ENCODE measurements at regions not wholly inside any gene's neighbourhood (a gene's known extent, or its start where the extent isn't known, plus 50 kb on each side); places are given as distances from the start of the nearest gene placed in this dataset.

GRCh38 chr14:96931751-96932150 lies 134.6 kb downstream of the VRK1 start:
- no peak for DNase-seq

GRCh38 chr14:96934638-96935330 lies 137.6 kb downstream of the VRK1 start:
- no peak for DNase-seq

GRCh38 chr14:96938946-96939345 lies 141.8 kb downstream of the VRK1 start:
- no peak for DNase-seq

DNA sequence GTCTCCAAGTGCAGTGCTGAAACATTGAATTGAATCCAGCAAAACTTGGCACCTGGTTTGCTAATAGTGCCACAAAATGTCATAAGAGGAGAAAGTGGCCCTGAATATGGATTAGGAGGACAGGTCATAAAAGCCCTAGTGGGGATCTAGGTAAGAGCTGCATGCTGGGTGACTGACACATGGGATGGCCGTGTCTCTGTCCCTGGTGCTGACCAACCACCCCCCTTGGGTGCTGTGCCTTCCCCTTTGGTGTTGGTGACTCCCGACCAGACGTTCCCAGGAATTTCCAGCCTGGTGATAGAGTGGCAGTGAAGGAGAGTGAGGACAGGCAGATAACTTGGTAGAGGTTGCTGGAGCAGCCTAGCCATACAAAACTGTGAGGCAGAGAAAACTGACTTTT lies 142.8 kb downstream of the VRK1 start:
- DNase-seq, result no peak

DNA sequence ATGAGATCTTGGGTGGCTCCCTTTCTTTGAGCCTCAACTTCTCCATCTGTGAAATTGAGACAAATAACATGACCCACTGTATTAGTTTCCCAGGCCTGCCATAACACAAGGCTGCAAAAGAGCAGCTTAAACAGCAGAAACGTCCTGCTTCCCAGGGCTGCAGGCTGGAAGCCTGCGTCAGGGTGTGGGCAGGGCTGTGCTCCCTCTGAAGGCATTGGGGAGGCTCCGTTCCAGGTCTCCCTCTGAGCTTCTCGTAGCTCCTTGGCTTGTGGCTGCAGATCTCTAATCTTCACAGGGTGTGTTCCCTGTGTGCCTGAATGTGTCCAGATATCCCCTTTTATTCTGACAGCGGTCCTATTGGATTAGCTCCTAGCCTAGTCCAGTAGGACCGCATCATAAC lies 147.1 kb downstream of the VRK1 start:
- DNase-seq, result no peak

- no peak for DNase-seq
Observed at GRCh38 chr14:96945721-96946120, 148.5 kb downstream of the VRK1 start.

DNA sequence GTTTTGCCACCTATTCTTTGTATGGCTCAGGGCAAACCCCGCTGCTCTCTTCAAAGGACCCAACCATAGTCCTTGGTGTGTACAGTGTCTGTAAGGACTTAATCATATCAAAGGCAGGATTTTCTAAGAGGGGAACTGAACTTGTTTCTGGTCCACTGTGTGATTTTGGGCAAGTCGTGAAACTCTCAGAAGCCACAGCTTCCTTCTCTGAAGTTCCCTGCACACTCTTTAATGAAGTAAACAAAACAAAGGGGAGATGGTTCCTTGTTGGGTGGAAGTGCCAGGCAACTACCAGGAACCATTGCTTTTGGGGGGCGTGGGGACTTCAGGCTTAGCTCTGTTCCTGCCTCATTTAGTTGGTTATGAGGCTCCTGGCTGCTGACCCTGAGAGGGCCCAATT lies 152.4 kb downstream of the VRK1 start:
- no peak for DNase-seq

GRCh38 chr14:96951511-96951910 lies 154.3 kb downstream of the VRK1 start:
- DNase-seq, result no peak

DNA sequence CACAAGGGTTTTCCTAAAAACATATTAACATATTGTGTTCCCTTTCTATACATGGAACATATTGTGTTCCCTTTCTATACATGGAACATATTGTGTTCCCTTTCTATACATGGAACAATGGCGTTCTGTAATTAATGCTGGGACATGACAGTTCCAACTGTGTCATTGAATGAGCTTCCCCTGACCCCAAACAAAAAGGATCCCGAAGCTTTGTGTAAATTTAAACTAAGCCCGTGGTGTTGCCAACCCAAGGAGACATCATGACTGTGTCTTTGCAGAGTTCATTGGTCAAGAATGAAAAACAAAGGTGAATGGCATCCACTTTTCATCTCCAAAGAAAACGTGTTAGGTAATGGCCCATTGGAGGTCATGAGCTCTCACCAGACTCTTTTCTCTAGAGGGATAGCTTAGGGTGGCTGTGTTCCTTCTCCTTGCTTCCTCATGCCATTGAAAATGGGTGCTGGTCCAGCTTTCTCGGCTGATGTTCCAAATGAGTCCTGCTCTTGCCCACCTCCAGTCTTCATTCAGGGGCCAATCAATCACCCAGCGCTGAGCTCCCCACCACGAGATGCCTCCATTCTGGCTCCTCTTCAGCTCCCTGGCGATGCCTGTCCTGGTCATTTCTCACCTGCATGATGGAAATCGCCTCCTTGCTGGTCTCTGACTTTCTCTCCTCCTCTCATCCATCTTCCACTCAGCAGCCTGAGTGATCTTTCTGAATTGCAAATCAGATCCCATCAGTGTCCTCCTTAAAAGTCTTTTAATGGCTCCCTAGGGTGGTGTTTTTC lies 156.1 kb downstream of the VRK1 start:
- DNase-seq, result no peak

DNA sequence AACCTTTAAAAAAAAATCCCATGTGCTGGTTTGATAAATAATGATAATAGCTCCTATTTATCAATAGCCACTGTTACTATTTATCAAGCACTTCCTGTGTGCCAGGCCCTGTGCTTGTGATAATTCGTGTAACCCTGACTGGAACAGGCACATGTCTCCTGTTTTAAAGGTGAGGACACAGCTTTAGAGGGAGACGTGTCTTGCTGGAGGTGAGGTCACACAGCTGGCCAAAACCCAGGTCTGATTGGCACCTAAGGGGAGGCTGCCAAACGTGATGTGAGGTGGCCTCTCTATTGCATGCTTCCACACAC lies 156.6 kb downstream of the VRK1 start:
- DNase-seq, result no peak

DNA sequence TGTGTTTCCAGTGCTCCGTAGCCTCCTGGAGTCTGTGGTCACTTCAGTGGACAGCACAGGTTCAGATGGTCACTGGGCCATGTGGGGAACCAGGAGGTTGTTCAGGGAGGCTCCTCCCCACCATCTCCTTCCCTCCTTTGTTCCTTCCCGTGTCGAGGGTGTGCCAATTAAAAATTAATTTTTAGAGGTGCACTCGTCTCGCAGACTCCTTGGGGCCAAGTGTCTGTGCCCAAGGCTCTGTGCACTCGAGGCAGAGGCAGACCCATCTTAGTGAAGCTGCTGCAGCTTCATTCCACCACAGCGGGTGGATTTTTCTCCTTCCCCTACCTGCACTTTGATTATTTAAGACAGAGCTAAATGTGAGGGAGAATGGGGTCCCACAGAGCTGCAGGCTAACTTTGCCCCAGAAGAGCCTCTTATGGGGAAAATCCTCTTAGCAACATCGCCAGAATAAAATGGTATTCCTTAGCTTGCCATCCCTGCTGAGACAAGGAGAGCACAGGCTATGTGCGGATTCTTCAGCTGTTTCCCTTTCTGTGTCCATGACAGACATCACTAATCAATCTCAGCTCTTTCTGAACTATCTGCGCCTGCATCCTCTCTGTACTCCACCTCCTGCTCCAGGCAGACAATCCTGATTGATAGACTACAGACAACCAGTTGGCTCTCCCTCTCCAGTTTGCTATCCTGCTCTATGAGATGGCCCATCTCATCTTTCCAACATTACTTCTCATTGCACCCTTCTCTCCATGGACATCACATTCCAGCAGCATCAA lies 159.5 kb downstream of the VRK1 start:
- no peak for DNase-seq

GRCh38 chr14:96958057-96958456 lies 160.9 kb downstream of the VRK1 start:
- no peak for DNase-seq

DNA sequence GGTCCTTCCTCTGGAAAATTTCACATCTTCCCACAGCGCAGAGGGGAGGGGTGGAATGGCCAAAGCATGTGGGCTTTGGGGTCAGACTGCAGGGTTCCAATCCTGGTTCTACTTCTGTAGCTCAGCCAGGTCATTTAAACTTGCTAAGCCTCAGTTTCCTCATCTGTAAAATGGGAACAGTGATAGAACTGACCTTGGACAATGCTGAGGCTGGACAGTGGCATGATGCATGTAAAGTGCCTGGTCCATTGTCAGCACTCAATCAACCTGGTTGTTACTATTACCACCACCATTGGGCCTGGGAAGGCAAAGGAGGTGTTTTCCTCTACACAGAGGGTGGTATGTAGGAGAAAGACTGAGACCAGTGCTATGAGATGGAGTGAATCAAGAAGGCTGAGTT lies 162.8 kb downstream of the VRK1 start:
- no peak for DNase-seq

GRCh38 chr14:96960598-96961116 lies 163.5 kb downstream of the VRK1 start:
- no peak for DNase-seq

GRCh38 chr14:96961895-96962294 lies 164.7 kb downstream of the VRK1 start:
- no peak for DNase-seq

GRCh38 chr14:96962337-96962736 lies 165.2 kb downstream of the VRK1 start:
- DNase-seq, result no peak

- DNase-seq, result no peak
Observed at GRCh38 chr14:96964726-96965415, 167.7 kb downstream of the VRK1 start.

GRCh38 chr14:96965885-96966595 lies 168.9 kb downstream of the VRK1 start:
- no peak for DNase-seq

DNA sequence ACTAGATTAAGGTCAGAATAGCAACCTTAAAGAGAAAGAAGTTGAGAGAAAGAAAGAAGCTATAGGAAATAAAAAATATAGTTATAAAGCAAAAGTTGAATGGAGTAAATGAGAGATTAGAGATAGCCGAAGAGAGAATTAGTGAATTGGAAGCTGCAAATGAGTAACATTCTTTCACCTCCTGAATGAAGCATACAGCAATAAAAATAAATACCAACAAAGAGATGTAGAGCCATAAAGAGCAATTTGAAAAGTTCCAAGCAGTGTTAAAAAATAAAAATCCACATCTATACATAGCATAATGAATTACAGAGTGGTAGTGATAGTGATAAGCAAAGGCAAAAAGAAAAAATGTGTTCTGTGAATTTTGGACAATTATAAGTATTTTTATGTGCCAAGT lies 177.9 kb downstream of the VRK1 start:
- DNase-seq, result no peak

DNA sequence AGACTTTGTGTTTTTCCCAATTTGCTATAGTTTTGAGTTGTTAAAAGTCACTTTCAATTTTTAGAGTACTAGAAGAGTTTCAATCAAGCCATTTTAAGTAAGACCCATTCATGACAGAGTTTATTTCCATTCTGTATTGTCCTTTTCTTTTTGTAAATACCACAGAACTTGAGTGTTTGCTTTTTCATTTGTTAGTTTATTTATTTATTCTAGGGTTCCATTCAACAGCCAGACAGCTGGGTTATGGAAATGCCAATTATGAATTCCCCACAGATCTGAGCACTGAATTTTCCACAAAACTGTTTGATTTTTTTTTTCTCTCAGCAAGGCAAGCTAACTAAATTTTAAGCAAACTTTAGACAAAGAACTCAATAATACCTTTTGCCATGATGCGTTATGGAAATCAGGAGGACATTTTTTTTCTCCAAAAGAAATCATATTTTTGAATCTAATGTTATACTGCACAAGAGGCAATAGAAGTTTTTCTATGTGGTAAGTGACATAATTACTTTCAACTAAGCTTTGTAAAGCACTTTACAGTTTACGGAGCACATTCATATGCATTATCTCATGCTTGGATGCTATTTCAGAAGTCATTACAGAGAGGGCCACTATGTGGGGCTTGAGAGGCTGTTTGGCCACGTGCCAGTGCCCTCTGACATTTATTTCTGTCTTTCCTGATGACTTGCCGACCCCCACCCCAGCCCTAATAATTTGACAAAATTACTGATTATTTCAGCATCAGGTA lies 181.5 kb downstream of the VRK1 start:
- DNase-seq, result no peak

- DNase-seq, result no peak
Observed at GRCh38 chr14:96979611-96980074, 182.5 kb downstream of the VRK1 start.

DNA sequence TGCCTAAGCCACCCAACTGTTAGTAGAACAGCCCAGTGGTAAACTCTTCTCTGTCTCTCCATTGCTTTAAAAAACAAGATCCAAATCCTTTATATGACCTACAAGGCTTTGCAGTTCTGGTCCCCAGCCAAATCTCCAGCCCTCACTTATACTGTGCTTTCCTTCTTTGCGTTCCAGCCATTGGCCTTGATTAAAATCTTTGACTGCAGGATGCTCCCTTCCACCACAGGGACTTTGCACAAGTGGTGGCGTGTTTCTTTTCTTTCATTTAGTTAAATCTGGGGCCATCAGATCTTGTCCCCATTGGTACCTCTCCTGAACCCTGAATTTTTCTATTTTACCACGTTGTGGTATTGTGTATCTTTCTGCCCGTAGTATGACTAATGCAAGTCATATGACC lies 183.7 kb downstream of the VRK1 start:
- no peak for DNase-seq
